ENCODE measurements at regions not wholly inside any gene's neighbourhood (a gene's known extent, or its start where the extent isn't known, plus 50 kb on each side); places are given as distances from the start of the nearest gene placed in this dataset.

GRCh38 chr15:95497634-95498033 is 832.9 kb upstream of the NR2F2 start:
- intact Hi-C loops (cut with DNase I) = no loop called here
- H3K27ac ChIP-seq = no peak overlapping the region
- no peaks in the 10 kb centered on the region for H3K36me3 ChIP-seq
- H3K27me3 ChIP-seq = no peaks in the 10 kb centered on the region
- WGBS, 2 donors = 73 to 82% methylated on average over 11 of the region's 11 CpGs
- peaks cover 0 to 8% (median 2%) of the 10 kb centered on the region in 4 donors for H3K4me1 ChIP-seq
- H3K9me3 ChIP-seq = no peaks in the 10 kb centered on the region
- H3K4me3 ChIP-seq = no peak overlapping the region
- no peak for DNase-seq
- TF ChIP-seq EP300 (IDR thresholded peaks at IDR 0.05) = no peak
- TF ChIP-seq POLR2AphosphoS5 (IDR thresholded peaks at IDR 0.05) = no peak
- TF ChIP-seq CTCF (IDR thresholded peaks at IDR 0.05) = no peak
- no peak for TF ChIP-seq POLR2A (IDR thresholded peaks at IDR 0.05)

- TF ChIP-seq CTCF (IDR thresholded peaks at IDR 0.05) = no peak
- H3K27me3 ChIP-seq = no peaks in the 10 kb centered on the region
- H3K27ac ChIP-seq = no peak overlapping the region
- intact Hi-C loops (cut with DNase I) = no loop called here
- H3K4me1 ChIP-seq = peaks cover 0 to 8% (median 2%) of the 10 kb centered on the region in 4 donors
- no peak for DNase-seq
- no peak overlapping the region for H3K4me3 ChIP-seq
- no peaks in the 10 kb centered on the region for H3K36me3 ChIP-seq
- no peaks in the 10 kb centered on the region for H3K9me3 ChIP-seq
Observed at GRCh38 chr15:95498961-95499360, 831.5 kb upstream of the NR2F2 start.

GRCh38 chr15:95499397-95499796 is 831.1 kb upstream of the NR2F2 start:
- Histone ChIP-seq H3K9me3 (no peaks in the 10 kb centered on the region), H3K27ac (no peak overlapping the region), H3K4me1 (peaks cover 0 to 8% (median 2%) of the 10 kb centered on the region in 4 donors), H3K4me3 (no peak overlapping the region), H3K36me3 (no peaks in the 10 kb centered on the region), H3K27me3 (no peaks in the 10 kb centered on the region)
- intact Hi-C loops (cut with DNase I) = no loop called here
- WGBS, 2 donors = 72 to 75% methylated on average over 3 of the region's 3 CpGs
- no peak for TF ChIP-seq POLR2AphosphoS5 (IDR thresholded peaks at IDR 0.05)
- TF ChIP-seq CTCF (IDR thresholded peaks at IDR 0.05) = no peak
- TF ChIP-seq POLR2A (IDR thresholded peaks at IDR 0.05) = no peak
- TF ChIP-seq EP300 (IDR thresholded peaks at IDR 0.05) = no peak
- DNase-seq = no peak

GRCh38 chr15:95501865-95502264 is 828.6 kb upstream of the NR2F2 start:
- H3K4me1 ChIP-seq = no peaks in the 10 kb centered on the region
- TF ChIP-seq POLR2A (IDR thresholded peaks at IDR 0.05) = no peak
- no peak for TF ChIP-seq POLR2AphosphoS5 (IDR thresholded peaks at IDR 0.05)
- no peak for TF ChIP-seq CTCF (IDR thresholded peaks at IDR 0.05)
- no peak for TF ChIP-seq EP300 (IDR thresholded peaks at IDR 0.05)
- no peak for DNase-seq
- intact Hi-C loops (cut with DNase I) = no loop called here
- no peaks in the 10 kb centered on the region for H3K27me3 ChIP-seq
- no peak overlapping the region for H3K27ac ChIP-seq
- H3K4me3 ChIP-seq = no peak overlapping the region
- no peaks in the 10 kb centered on the region for H3K36me3 ChIP-seq
- no peaks in the 10 kb centered on the region for H3K9me3 ChIP-seq

- no peaks in the 10 kb centered on the region for H3K4me1 ChIP-seq
- no peaks in the 10 kb centered on the region for H3K9me3 ChIP-seq
- no peak overlapping the region for H3K4me3 ChIP-seq
- WGBS, 2 donors = 51 to 78% methylated on average over 2 of the region's 2 CpGs
- TF ChIP-seq POLR2AphosphoS5 (IDR thresholded peaks at IDR 0.05) (no peak), CTCF (IDR thresholded peaks at IDR 0.05) (no peak), POLR2A (IDR thresholded peaks at IDR 0.05) (no peak), EP300 (IDR thresholded peaks at IDR 0.05) (no peak)
- intact Hi-C loops (cut with DNase I) = no loop called here
- H3K27ac ChIP-seq = no peak overlapping the region
- no peaks in the 10 kb centered on the region for H3K36me3 ChIP-seq
- H3K27me3 ChIP-seq = no peaks in the 10 kb centered on the region
- no peak for DNase-seq
Observed at GRCh38 chr15:95503107-95503506, 827.4 kb upstream of the NR2F2 start.
